ENCODE measurements at regions not wholly inside any gene's neighbourhood (a gene's known extent, or its start where the extent isn't known, plus 50 kb on each side); places are given as distances from the start of the nearest gene placed in this dataset.

- TF ChIP-seq CTCF (IDR thresholded peaks at IDR 0.05; ENCODE audit: low read depth, low read length, poor library complexity, severe bottlenecking) (no peak), EZH2phosphoT487 (IDR thresholded peaks at IDR 0.05; ENCODE audit: borderline replicate concordance, low read length) (no peak)
These were observed 212.7 kb upstream of the ESRRG start for GRCh38 chr1:216935901-216936300.

Data from DOHH2 (cell line).